GM12878 (cell line): ENCODE measurements at regions not wholly inside any gene's neighbourhood (a gene's known extent, or its start where the extent isn't known, plus 50 kb on each side); places are given as distances from the start of the nearest gene placed in this dataset.
A peak's percentile ranks its signal among the peaks of the same experiment; 100 is the strongest.

ENCODE experiments used
- ATAC-seq: fragments of 200-7000 bp; cut with Tn5 transposase; 3 replicates; pipeline ENCODE4 v1.9.1; 2020; ENCODE audit warnings: mild to moderate bottlenecking, moderate library complexity
- BruUV-seq: library from RNA; stranded (reverse); fragments of 400-500 nt; replicated peaks from 2 replicates; lab custom pipeline; 2021; lab: Mats Ljungman, UMichigan
- CTCF ChIA-PET: fragments of 300-600 bp; sonication (Branson Sonifier 250); formaldehyde crosslinking; extraction: SDS; loops from one replicate; lab custom pipeline; 2021; ENCODE audit warnings: inconsistent platforms; lab: Yijun Ruan, JAX
- POLR2A ChIA-PET: fragments of 350-600 bp; formaldehyde crosslinking; extraction: SDS; loops from one replicate; lab custom pipeline; 2021; ENCODE audit warnings: inconsistent platforms; lab: Charles Lee
- RAD21 ChIA-PET: fragments of 300-600 bp; sonication (Branson Sonifier 250); formaldehyde crosslinking; loops from one replicate; lab custom pipeline; 2023; ENCODE audit warnings: antibody characterized with exemption; ENCODE audit not compliant: unreplicated experiment; lab: Charles Lee
- SMC1A ChIA-PET: fragments of 300-600 bp; sonication (Branson Sonifier 250); formaldehyde crosslinking; loops from one replicate; lab custom pipeline; 2023; ENCODE audit not compliant: unreplicated experiment, uncharacterized antibody; lab: Charles Lee
- DNase-seq: peaks from one replicate; pipeline ENCODE4 v3.0.0-alpha.2; 2011; ENCODE audit warnings: low read depth, low spot score
- FAIRE-seq: peaks from 3 replicates; lab custom pipeline; 2011; peaks lifted over from hg19 to GRCh38; lab: Jason Lieb, UNC
- H2AFZ ChIP-seq: 2 replicates; pipeline ENCODE4 v1.6.0; 2011; ENCODE audit warnings: low read depth, low read length, control low read depth; ENCODE audit not compliant: control insufficient read depth
- H3K27ac ChIP-seq: 2 replicates; pipeline ENCODE4 v1.5.1; 2011; ENCODE audit warnings: control low read depth; ENCODE audit not compliant: control insufficient read depth, insufficient read depth
- H3K27me3 ChIP-seq, 2 experiments: replicated peaks in 1 of 2; 2 replicates each; pipeline versions ENCODE4 v1.6.0 to v1.6.1; 2011; ENCODE audit warnings: low read length in 1 of 2; ENCODE audit not compliant: control insufficient read depth in 2 of 2, insufficient read depth in 2 of 2
- H3K36me3 ChIP-seq, 2 experiments: 2 replicates each; pipeline ENCODE4 v1.5.1; 2011; ENCODE audit warnings: low read length in 1 of 2; ENCODE audit not compliant: control insufficient read depth in 2 of 2, insufficient read depth in 2 of 2
- H3K4me1 ChIP-seq: 2 replicates; pipeline ENCODE4 v1.6.1; 2011; ENCODE audit warnings: mild to moderate bottlenecking, low read length, moderate library complexity, mixed read lengths; ENCODE audit not compliant: control insufficient read depth, insufficient read depth
- H3K4me2 ChIP-seq: 2 replicates; pipeline ENCODE4 v1.6.0; 2011; ENCODE audit warnings: control low read depth; ENCODE audit not compliant: control insufficient read depth, insufficient read depth
- H3K4me3 ChIP-seq: fragments of 200-600 bp; sonication (generic); 2 replicates; pipeline ENCODE4 v1.5.1; 2016
- H3K79me2 ChIP-seq: 2 replicates; pipeline ENCODE4 v1.6.0; 2011; ENCODE audit warnings: low read length; ENCODE audit not compliant: control insufficient read depth, insufficient read depth
- H3K9ac ChIP-seq: 2 replicates; pipeline ENCODE4 v1.8.0; 2011; ENCODE audit warnings: low read length, control low read depth, mixed read lengths; ENCODE audit not compliant: control insufficient read depth, insufficient read depth
- H3K9me3 ChIP-seq: replicated peaks from 3 replicates; pipeline ENCODE4 v1.5.1; 2011; ENCODE audit warnings: mild to moderate bottlenecking, low read length; ENCODE audit not compliant: control insufficient read depth, insufficient read depth
- H4K20me1 ChIP-seq: 2 replicates; pipeline ENCODE4 v1.6.0; 2011; ENCODE audit not compliant: control insufficient read depth, insufficient read depth
- FOS ChIP-seq: IDR thresholded peaks from 3 replicates; pipeline ENCODE4 v1.6.1; 2011; ENCODE audit warnings: borderline replicate concordance; ENCODE audit not compliant: insufficient read length; ENCODE audit errors: extremely low read depth
- HDAC2 ChIP-seq: fragments of 200-600 bp; sonication (generic); IDR thresholded peaks from 2 replicates; pipeline ENCODE4 v1.6.1; 2017
- HDAC6 ChIP-seq: fragments of 200-600 bp; sonication (generic); IDR thresholded peaks from one replicate; pipeline ENCODE4 v1.8.0; 2017; ENCODE audit warnings: antibody characterized with exemption; ENCODE audit not compliant: unreplicated experiment
- LARP7 ChIP-seq: fragments of 450-650 bp; IDR thresholded peaks from 2 replicates; pipeline ENCODE4 v1.6.1; 2017; ENCODE audit warnings: mild to moderate bottlenecking
- NR2C1 ChIP-seq: fragments of 450-650 bp; IDR thresholded peaks from 2 replicates; pipeline ENCODE4 v1.6.1; 2017; ENCODE audit warnings: antibody characterized with exemption, mild to moderate bottlenecking, moderate library complexity
- NRF1 ChIP-seq: conservative IDR thresholded peaks from 2 replicates; pipeline ENCODE4 v1.6.1; 2011; ENCODE audit warnings: mild to moderate bottlenecking, low read depth, low read length, improper control_type of control experiment
- POLR2AphosphoS2 ChIP-seq: IDR thresholded peaks from 2 replicates; pipeline ENCODE4 v1.6.1; 2011; ENCODE audit warnings: low read depth, mild to moderate bottlenecking, low read length, improper control_type of control experiment, moderate library complexity
- RELA ChIP-seq: fragments of 450-650 bp; IDR thresholded peaks from 2 replicates; pipeline ENCODE4 v1.8.0; 2014; ENCODE audit warnings: borderline replicate concordance; ENCODE audit not compliant: partially characterized antibody
- RELB ChIP-seq: fragments of 450-650 bp; IDR thresholded peaks from 2 replicates; pipeline ENCODE4 v1.6.1; 2017; ENCODE audit warnings: low read depth, mild to moderate bottlenecking, moderate library complexity
- RUNX3 ChIP-seq: IDR thresholded peaks from 2 replicates; pipeline ENCODE4 v1.6.1; 2012; ENCODE audit warnings: low read length, inconsistent platforms
- SRF ChIP-seq, 2 experiments: IDR thresholded peaks; 2 replicates each; pipeline ENCODE4 v1.6.1; 2011; ENCODE audit warnings: low read depth in 2 of 2, low read length in 2 of 2, mild to moderate bottlenecking in 1 of 2, moderate library complexity in 1 of 2
- STAT3 ChIP-seq: IDR thresholded peaks from 2 replicates; pipeline ENCODE4 v1.6.1; 2011; ENCODE audit warnings: low read depth, low read length, improper control_type of control experiment
- YY1 ChIP-seq: IDR thresholded peaks from 2 replicates; pipeline ENCODE4 v1.6.1; 2011; ENCODE audit warnings: low read depth, mild to moderate bottlenecking, low read length
- ZNF592 ChIP-seq: fragments of 450-650 bp; IDR thresholded peaks from 2 replicates; pipeline ENCODE4 v1.6.1; 2017; ENCODE audit warnings: mild to moderate bottlenecking, moderate library complexity
- WGBS: methylation state at CpG from one replicate; pipeline ENCODE4 v1.1.6; 2016; ENCODE audit warnings: low lambda C conversion rate; ENCODE audit not compliant: insufficient replicate concordance, insufficient coverage; ENCODE audit errors: missing lambda C conversion rate; 5-methylcytosine and 5-hydroxymethylcytosine counted together
- in situ Hi-C: fragments of 300-500 bp; cut with MboI; formaldehyde crosslinking; loops from 9 replicates; pipeline ENCODE4 v1.14.3; 2018; ENCODE audit warnings: mixed read lengths
- intact Hi-C: fragments of 100-400 bp; cut with micrococcal nuclease; formaldehyde crosslinking; loops from one replicate; pipeline ENCODE4 v1.14.2; 2022; ENCODE audit not compliant: unreplicated experiment

- no peak for TF ChIP-seq ZNF592
Measured at GRCh38 chr12:82277582-82277981, 80.6 kb downstream of the CCDC59 start (continued).

- RAD21 ChIA-PET: no interaction called here
- in situ Hi-C loops (no loop called here), intact Hi-C loops (no loop called here)
- TF ChIP-seq FOS (no peak), HDAC2 (no peak), POLR2AphosphoS2 (no peak), RUNX3 (no peak), LARP7 (no peak), NRF1 (no peak), NR2C1 (no peak), HDAC6 (no peak), SRF (IDR thresholded peaks at IDR 0.05; ENCODE audit: low read depth in 2 of 2, low read length in 2 of 2) (no peak), STAT3 (no peak), RELA (no peak), RELB (no peak), YY1 (no peak)
- CTCF ChIA-PET: no interaction called here
- no peak for DNase-seq
- SMC1A ChIA-PET: no interaction called here
- no peak for FAIRE-seq
- Histone ChIP-seq H2AFZ (no peak overlapping the region), H3K4me1 (no peaks in the 10 kb centered on the region), H3K9ac (no peak overlapping the region), H3K27me3 (no peaks in the 10 kb centered on the region), H3K4me2 (no peak overlapping the region), H3K36me3 (no peaks in the 10 kb centered on the region), H3K4me3 (no peak overlapping the region), H4K20me1 (no peaks in the 10 kb centered on the region), H3K79me2 (no peaks in the 10 kb centered on the region), H3K27ac (no peak overlapping the region), H3K9me3 (no peaks in the 10 kb centered on the region)
- no TSS peak for BruUV-seq
- POLR2A ChIA-PET: no interaction called here
- peak; percentile 63 for ATAC-seq
- WGBS: 0% methylated on average over 4 of the region's 4 CpGs
Measured at GRCh38 chr12:82242729-82243128, 115.5 kb downstream of the CCDC59 start.
